K562 (cell line): ENCODE measurements at regions not wholly inside any gene's neighbourhood (a gene's known extent, or its start where the extent isn't known, plus 50 kb on each side); places are given as distances from the start of the nearest gene placed in this dataset.

Experiments
- ARID1B ChIP-seq: fragments of 450-650 bp; IDR thresholded peaks from 2 replicates; pipeline ENCODE4 v1.6.1; 2016; ENCODE audit warnings: antibody characterized with exemption, mild to moderate bottlenecking, inconsistent platforms
- BMI1 ChIP-seq: fragments of 150-350 bp; IDR thresholded peaks from 2 replicates; pipeline ENCODE4 v1.6.1; 2014; ENCODE audit warnings: low read length
- CHCHD3 ChIP-seq: fragments of 250-450 bp; sonication (Bioruptor Pico); IDR thresholded peaks from 2 replicates; pipeline ENCODE4 v2.1.2; 2022; ENCODE audit warnings: mild to moderate bottlenecking
- CREB1 ChIP-seq, 2 experiments: sonication (generic) in 1 of 2; formaldehyde crosslinking in 1 of 2; IDR thresholded peaks; 2 replicates each; pipeline versions ENCODE4 v1.6.1 to v1.8.0; 2012 to 2022; ENCODE audit warnings: inconsistent platforms in 1 of 2, mild to moderate bottlenecking in 1 of 2, missing genetic modification reagents in 1 of 2, moderate library complexity in 1 of 2
- DNMT1 ChIP-seq: fragments of 450-650 bp; IDR thresholded peaks from 2 replicates; pipeline ENCODE4 v1.6.1; 2016; ENCODE audit warnings: antibody characterized with exemption, mild to moderate bottlenecking
- MAFK ChIP-seq: IDR thresholded peaks from 2 replicates; pipeline ENCODE4 v1.6.1; 2011; ENCODE audit warnings: low read length, improper control_type of control experiment
- MED1 ChIP-seq: sonication (generic); formaldehyde crosslinking; IDR thresholded peaks from 2 replicates; pipeline ENCODE4 v1.8.1; 2023; ENCODE audit warnings: missing genetic modification reagents, borderline replicate concordance
- NRF1 ChIP-seq, 2 experiments: fragments of 450-650 bp; IDR thresholded peaks in 1 of 2; conservative IDR thresholded peaks in 1 of 2; 2 replicates each; pipeline ENCODE4 v1.6.1; 2014; ENCODE audit warnings: mild to moderate bottlenecking in 2 of 2
- SMAD4 ChIP-seq: fragments of 250-450 bp; sonication (Bioruptor Pico); conservative IDR thresholded peaks from 2 replicates; pipeline ENCODE4 v1.8.0; 2021; ENCODE audit warnings: inconsistent platforms, mild to moderate bottlenecking, moderate library complexity
- TCF3 ChIP-seq: sonication (generic); formaldehyde crosslinking; IDR thresholded peaks from 2 replicates; pipeline ENCODE4 v1.4.0; 2020; ENCODE audit warnings: mild to moderate bottlenecking, missing genetic modification reagents
- TF ChIP-seq, protein P1 (sequence below): IDR thresholded peaks from 2 replicates; pipeline ENCODE4 v1.6.1; 2014; ENCODE audit warnings: antibody characterized with exemption
- TF ChIP-seq, protein P2 (sequence below), 2 experiments: fragments of 450-650 bp in 1 of 2; IDR thresholded peaks; 2 replicates each; pipeline ENCODE4 v1.6.1; 2011 to 2017; ENCODE audit warnings: low read depth in 2 of 2, antibody characterized with exemption in 1 of 2, borderline replicate concordance in 1 of 2, low read length in 1 of 2, mild to moderate bottlenecking in 1 of 2, mixed read lengths in 1 of 2; ENCODE audit not compliant: control insufficient read depth in 1 of 2
- TF ChIP-seq, protein P3 (sequence below): sonication (generic); IDR thresholded peaks from 2 replicates; pipeline ENCODE4 v1.6.1; 2016
- TF ChIP-seq, protein P4 (sequence below), 2 experiments: fragments of 450-650 bp in 1 of 2; sonication (generic) in 1 of 2; formaldehyde crosslinking in 1 of 2; IDR thresholded peaks in 1 of 2; conservative IDR thresholded peaks in 1 of 2; 2 replicates each; pipeline versions ENCODE4 v1.6.1 to v1.8.1; 2016 to 2023; ENCODE audit warnings: mild to moderate bottlenecking in 2 of 2, moderate library complexity in 2 of 2, inconsistent platforms in 1 of 2, missing genetic modification reagents in 1 of 2

DNA sequence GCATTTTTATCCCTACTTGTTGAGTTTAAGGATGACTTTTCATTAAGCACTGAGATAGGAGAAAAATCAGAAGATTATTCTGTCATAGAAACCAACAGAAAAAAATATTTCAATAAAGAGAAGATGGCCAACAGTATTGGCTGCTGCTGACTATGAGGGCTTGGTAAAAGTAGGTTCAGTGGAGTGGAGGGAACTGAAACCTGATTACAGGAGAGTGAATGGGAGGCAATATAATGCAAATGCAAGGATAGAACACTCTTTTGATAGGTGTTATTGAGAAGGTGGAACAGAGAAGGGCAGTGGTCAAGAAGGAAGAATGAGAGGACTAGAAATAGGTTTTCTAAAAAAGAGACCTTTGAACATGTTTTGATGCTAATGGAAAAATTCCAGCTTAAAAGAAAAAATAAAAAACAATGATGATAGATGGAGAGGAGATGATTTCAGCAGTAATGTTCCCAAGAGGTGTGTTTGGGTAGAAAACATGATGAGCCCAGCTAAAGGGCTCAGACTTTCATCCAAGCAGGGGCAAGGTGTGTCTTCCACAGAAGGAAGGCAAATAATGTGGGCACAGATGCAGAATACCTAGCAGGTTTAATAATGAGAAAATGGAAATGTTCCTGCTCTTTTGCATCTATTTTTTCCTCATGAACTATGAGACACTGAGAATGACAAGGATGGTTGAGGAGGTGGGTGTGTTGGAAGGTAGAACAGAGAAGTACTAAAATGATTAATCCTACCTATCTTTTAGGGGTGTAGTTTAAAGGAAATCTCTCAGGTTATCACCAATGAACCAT is 397.9 kb upstream of the GOLIM4 start (continued):
- TF ChIP-seq, protein P1, sequence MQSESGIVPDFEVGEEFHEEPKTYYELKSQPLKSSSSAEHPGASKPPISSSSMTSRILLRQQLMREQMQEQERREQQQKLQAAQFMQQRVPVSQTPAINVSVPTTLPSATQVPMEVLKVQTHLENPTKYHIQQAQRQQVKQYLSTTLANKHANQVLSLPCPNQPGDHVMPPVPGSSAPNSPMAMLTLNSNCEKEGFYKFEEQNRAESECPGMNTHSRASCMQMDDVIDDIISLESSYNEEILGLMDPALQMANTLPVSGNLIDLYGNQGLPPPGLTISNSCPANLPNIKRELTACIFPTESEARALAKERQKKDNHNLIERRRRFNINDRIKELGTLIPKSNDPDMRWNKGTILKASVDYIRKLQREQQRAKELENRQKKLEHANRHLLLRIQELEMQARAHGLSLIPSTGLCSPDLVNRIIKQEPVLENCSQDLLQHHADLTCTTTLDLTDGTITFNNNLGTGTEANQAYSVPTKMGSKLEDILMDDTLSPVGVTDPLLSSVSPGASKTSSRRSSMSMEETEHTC = no peak
- TF ChIP-seq BMI1 (no peak), TCF3 (no peak), CHCHD3 (CRISPR knock-in tag) (no peak), ARID1B (no peak), MAFK (no peak), NRF1 (conservative IDR thresholded peaks at IDR 0.05 in 1 of 2, IDR thresholded peaks at IDR 0.05 in 1 of 2) (no peak), SMAD4 (CRISPR knock-in tag) (no peak), MED1 (CRISPR knock-in tag) (no peak), DNMT1 (no peak), CREB1 (IDR thresholded peaks at IDR 0.05) (no peak), CREB1 (CRISPR knock-in tag; IDR thresholded peaks at IDR 0.05) (no peak)
- TF ChIP-seq, protein P2, sequence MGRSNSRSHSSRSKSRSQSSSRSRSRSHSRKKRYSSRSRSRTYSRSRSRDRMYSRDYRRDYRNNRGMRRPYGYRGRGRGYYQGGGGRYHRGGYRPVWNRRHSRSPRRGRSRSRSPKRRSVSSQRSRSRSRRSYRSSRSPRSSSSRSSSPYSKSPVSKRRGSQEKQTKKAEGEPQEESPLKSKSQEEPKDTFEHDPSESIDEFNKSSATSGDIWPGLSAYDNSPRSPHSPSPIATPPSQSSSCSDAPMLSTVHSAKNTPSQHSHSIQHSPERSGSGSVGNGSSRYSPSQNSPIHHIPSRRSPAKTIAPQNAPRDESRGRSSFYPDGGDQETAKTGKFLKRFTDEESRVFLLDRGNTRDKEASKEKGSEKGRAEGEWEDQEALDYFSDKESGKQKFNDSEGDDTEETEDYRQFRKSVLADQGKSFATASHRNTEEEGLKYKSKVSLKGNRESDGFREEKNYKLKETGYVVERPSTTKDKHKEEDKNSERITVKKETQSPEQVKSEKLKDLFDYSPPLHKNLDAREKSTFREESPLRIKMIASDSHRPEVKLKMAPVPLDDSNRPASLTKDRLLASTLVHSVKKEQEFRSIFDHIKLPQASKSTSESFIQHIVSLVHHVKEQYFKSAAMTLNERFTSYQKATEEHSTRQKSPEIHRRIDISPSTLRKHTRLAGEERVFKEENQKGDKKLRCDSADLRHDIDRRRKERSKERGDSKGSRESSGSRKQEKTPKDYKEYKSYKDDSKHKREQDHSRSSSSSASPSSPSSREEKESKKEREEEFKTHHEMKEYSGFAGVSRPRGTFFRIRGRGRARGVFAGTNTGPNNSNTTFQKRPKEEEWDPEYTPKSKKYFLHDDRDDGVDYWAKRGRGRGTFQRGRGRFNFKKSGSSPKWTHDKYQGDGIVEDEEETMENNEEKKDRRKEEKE (IDR thresholded peaks at IDR 0.05; ENCODE audit: borderline replicate concordance in 1 of 2, control insufficient read depth in 1 of 2, low read depth in 2 of 2, low read length in 1 of 2) = no peak
- TF ChIP-seq, protein P3, sequence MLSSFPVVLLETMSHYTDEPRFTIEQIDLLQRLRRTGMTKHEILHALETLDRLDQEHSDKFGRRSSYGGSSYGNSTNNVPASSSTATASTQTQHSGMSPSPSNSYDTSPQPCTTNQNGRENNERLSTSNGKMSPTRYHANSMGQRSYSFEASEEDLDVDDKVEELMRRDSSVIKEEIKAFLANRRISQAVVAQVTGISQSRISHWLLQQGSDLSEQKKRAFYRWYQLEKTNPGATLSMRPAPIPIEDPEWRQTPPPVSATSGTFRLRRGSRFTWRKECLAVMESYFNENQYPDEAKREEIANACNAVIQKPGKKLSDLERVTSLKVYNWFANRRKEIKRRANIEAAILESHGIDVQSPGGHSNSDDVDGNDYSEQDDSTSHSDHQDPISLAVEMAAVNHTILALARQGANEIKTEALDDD = no peak
- TF ChIP-seq, protein P4, sequence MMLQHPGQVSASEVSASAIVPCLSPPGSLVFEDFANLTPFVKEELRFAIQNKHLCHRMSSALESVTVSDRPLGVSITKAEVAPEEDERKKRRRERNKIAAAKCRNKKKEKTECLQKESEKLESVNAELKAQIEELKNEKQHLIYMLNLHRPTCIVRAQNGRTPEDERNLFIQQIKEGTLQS (IDR thresholded peaks at IDR 0.05) = no peak
- TF ChIP-seq, protein P4 (CRISPR knock-in tag; conservative IDR thresholded peaks at IDR 0.05) = no peak
- TF ChIP-seq, all 486 proteins: peak for 0
